ENCODE measurements at regions not wholly inside any gene's neighbourhood (a gene's known extent, or its start where the extent isn't known, plus 50 kb on each side); places are given as distances from the start of the nearest gene placed in this dataset.

DNA sequence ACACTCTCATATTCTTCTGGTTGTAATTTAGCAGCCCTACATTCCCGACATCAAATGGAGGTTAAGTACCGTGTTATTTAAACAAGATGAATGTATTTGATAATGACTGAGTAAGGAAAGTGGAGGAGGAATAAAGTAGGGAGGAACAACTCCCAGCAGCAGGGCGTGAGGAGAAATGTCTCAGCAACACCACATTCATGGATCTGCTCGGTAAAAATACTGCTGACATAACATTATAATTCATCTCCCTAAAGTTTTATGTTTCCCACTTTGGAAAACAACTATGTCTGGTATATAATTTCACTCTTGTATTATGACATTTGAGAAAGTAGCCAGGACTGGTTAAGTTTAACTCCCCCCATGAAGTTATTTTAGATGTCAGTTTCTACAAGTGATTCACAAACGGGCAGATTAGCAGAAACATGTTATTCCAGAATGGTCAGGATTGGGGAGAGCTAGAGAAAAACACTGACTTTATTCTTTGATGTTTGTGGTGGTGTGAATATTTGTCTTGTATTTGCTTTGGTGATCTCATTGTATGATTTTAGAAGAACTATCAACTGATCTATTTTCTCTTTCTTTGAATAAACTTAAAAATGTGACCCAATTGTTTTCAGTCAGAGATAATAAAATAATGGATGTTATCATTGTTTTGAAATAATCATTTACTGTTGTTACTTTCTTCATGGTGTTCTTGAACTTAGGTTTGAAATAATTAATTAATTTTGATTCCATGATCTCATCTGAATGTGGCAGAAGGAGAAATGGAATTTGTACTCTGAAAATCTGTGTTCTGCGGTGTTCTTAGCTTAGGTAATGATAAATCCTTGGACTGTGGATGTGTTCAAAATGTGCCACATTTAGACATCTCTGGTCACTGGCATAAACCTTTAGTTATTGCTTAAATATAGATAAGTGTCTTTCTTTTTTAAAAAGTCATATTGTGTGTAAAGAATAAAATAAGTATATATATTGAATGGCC, 303.6 kb upstream of the ZNF608 start:
- in situ Hi-C loops (cut with MboI; ENCODE audit: low sequenced_read_pairs), result no loop called here
- no peaks in the 10 kb centered on the region for H3K27me3 ChIP-seq (ENCODE audit: low read depth)
- H3K9me3 ChIP-seq, result no peaks in the 10 kb centered on the region
- no peaks in the 10 kb centered on the region for H3K36me3 ChIP-seq (replicated peaks)
- no peak for DNase-seq (ENCODE audit: low spot score in 2 of 2)
- H3K4me1 ChIP-seq, result peaks cover 4% of the 10 kb centered on the region
- H3K4me3 ChIP-seq, result no peak overlapping the region

DNA sequence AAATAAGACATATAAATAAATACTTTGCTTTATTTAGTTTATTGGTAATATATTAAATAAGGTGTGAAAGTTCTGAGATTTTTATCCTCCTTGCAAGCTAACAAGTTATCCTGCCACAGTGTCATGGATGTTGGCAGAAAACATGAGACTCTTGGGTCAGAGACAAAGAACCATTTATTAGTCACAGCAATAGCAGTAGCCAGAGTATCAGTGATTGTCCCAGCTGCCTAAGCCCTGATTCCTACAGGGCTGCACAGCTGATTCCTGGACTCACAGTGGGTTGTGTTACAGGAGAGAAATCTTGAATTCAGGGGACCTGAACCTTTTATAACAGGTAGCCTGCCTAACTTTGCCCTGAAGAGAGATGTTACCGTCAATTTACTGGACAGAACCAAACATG, 304.5 kb upstream of the ZNF608 start:
- in situ Hi-C loops (cut with MboI; ENCODE audit: low sequenced_read_pairs), result no loop called here
- no peaks in the 10 kb centered on the region for H3K9me3 ChIP-seq
- H3K36me3 ChIP-seq (replicated peaks), result no peaks in the 10 kb centered on the region

DNA sequence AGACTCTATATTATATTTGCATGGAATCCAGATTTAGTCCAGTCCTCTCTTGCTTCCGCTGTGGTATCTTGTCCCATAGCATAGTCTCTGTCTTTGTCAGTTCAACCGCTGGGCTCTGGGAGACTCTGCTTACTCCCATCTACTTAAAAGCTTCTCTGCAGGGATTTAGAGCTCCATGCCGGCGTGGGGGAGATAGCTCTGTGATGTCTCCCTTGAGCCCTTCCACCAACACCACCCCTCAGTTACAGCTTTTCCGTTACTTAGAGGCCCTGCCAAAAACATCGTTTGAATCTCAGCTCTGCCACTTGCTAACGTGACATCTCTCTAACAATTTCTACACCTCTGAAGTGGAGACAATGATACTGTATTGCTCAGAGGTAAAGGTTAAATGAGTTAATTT, 306.1 kb upstream of the ZNF608 start:
- no peaks in the 10 kb centered on the region for H3K27me3 ChIP-seq (ENCODE audit: low read depth)
- no peak overlapping the region for H3K4me3 ChIP-seq
- H3K36me3 ChIP-seq (replicated peaks), result no peaks in the 10 kb centered on the region
- in situ Hi-C loops (cut with MboI; ENCODE audit: low sequenced_read_pairs), result no loop called here
- peaks cover 12% of the 10 kb centered on the region for H3K4me1 ChIP-seq
- no peaks in the 10 kb centered on the region for H3K9me3 ChIP-seq
- no peak for DNase-seq (ENCODE audit: low spot score in 2 of 2)

More for the DNA sequence above, 304.5 kb upstream of the ZNF608 start:
- no peaks in the 10 kb centered on the region; the same call in 1 of the 2 replicates for H3K4me1 ChIP-seq
- DNase-seq (ENCODE audit: low spot score in 2 of 2), result no peak
- no peak overlapping the region for H3K4me3 ChIP-seq
- no peaks in the 10 kb centered on the region for H3K27me3 ChIP-seq (ENCODE audit: low read depth)

DNA sequence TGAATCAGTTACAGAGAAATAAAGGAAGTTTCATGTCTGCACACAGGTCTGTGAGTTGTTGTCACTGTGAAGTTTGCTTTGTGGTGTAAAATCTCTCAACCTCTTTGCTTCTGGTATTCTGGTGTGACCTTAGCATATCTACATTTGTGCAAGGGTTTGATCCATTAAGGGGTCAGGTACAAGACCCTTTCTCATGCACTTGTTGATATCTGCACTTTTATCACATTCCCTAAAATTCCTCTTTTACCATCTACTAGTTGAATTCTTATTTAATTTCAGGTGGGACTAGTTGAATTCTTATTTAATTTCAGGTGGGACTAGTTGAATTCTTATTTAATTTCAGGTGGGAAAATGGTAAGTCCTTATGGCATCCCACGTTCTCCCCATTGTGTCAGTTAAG, 306.7 kb upstream of the ZNF608 start:
- DNase-seq (ENCODE audit: low spot score in 2 of 2), result no peak
- in situ Hi-C loops (cut with MboI; ENCODE audit: low sequenced_read_pairs), result no loop called here
- Histone ChIP-seq H3K36me3 (replicated peaks) (no peaks in the 10 kb centered on the region), H3K4me1 (peaks cover 18% of the 10 kb centered on the region), H3K4me3 (no peak overlapping the region), H3K9me3 (no peaks in the 10 kb centered on the region), H3K27me3 (ENCODE audit: low read depth) (no peaks in the 10 kb centered on the region)

DNA sequence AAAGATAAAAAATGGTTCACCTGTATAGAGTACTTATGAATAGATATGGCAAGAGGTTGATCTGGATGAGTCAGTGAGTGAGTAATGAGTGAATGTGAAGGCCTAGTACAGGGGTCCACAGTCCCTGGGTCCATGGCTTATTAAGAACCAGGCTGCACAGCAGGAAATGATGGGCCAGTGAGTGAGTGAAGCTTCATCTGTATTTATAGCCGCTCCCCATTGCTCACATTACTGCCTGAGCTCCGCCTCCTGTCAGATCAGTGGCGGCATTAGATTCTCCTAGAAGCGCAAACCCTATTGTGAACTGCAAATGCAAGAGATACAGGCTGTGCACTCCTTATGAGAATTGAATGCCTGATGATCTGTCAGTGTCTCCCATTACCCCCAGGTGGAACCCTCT, 307.7 kb upstream of the ZNF608 start:
- Histone ChIP-seq H3K9me3 (no peaks in the 10 kb centered on the region), H3K27me3 (ENCODE audit: low read depth) (no peaks in the 10 kb centered on the region), H3K4me3 (no peak overlapping the region), H3K36me3 (replicated peaks) (no peaks in the 10 kb centered on the region), H3K4me1 (peaks cover 27% of the 10 kb centered on the region)
- no peak for DNase-seq (ENCODE audit: low spot score in 2 of 2)
- in situ Hi-C loops (cut with MboI; ENCODE audit: low sequenced_read_pairs), result no loop called here

DNA sequence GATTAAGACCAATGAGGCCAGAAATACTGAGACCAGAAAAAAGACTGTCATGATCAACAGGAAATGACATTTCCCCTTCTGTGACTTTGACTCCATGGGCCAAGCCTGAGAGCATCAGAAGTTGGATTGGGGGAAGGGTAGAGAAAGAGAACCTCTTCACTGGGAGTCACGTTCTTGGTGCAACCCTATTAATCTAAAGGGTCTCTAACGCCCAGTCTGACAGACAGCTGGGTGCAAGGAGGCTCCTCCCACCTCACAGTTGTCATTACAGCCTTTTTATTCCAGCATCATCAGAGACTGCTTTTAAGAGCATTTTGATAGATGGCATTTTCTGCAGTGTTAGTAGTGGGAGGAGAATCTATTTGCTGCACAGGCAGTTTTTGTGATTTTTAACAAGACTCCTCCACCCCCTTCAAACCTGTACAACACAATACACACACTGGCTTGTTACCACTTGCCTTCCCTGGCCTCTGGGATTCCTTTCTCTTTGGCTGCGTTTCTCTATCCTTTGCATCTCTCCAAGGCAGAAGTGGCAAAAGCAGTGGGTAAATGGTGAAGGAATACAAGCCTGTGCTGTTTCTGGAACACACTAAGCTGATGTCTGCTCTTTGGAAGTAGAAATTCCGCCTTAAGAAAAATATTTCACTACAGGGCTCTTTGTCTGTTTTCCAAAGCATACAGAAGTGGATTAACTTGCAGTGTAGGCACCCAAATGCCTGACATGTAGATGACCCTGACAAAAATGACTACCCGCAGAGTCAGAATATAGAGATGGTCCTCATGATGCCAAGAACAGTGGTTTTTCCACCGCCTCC, 310.4 kb upstream of the ZNF608 start:
- Histone ChIP-seq H3K4me3 (no peak overlapping the region), H3K36me3 (replicated peaks) (no peaks in the 10 kb centered on the region), H3K4me1 (peaks cover 37% of the 10 kb centered on the region), H3K27me3 (ENCODE audit: low read depth) (no peaks in the 10 kb centered on the region), H3K9me3 (no peaks in the 10 kb centered on the region)
- peak; percentile 17 to 33 for DNase-seq (ENCODE audit: low spot score in 2 of 2)
- in situ Hi-C loops (cut with MboI; ENCODE audit: low sequenced_read_pairs), result no loop called here

DNA sequence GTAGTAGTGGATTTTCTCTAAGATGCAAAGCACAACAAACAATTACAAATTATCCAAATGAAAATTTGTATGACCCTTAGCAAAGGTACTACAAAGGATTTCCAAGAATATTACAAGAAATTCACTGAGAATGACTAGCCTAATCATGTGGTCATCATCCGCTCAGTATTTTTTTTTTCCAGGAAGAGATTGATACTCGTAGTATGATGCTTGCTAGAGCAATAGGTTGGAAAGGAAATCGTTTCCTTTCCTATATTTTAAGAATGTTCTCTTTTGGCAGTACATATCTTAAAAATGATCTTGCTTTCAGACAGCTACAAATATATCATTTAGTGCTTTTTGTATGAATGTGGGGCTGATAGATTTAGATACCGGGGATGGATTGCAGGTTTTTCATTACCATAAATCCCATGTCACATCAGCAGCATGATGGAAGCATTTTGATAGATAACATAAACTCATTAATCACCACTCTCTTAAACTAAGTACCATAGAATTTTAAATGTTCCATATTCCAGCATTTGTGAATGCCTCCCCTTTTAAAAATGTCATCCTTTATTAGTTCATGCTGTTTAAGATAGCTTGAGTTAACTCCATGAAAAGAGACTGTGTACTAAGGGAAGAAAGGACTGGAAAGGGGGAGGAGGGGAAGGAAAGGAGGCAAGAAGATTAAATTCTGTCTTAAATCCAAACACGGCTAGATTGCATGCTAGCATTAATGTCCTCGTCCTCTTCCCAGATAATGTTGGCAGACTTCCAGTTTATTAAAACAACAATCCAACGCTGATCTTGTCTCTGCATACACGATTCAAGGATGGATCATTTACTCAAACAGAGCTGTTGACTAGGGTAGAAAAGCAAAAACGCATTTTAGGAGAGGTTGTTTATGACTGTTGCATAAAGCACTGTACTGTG, 311.7 kb upstream of the ZNF608 start:
- Histone ChIP-seq H3K9me3 (no peaks in the 10 kb centered on the region), H3K36me3 (replicated peaks) (no peaks in the 10 kb centered on the region), H3K4me3 (no peak overlapping the region), H3K4me1 (peaks cover 37% of the 10 kb centered on the region), H3K27me3 (ENCODE audit: low read depth) (no peaks in the 10 kb centered on the region)
- DNase-seq (ENCODE audit: low spot score in 2 of 2), result peak in 1 of 2 experiments; percentile 39
- in situ Hi-C loops (cut with MboI; ENCODE audit: low sequenced_read_pairs), result no loop called here

DNA sequence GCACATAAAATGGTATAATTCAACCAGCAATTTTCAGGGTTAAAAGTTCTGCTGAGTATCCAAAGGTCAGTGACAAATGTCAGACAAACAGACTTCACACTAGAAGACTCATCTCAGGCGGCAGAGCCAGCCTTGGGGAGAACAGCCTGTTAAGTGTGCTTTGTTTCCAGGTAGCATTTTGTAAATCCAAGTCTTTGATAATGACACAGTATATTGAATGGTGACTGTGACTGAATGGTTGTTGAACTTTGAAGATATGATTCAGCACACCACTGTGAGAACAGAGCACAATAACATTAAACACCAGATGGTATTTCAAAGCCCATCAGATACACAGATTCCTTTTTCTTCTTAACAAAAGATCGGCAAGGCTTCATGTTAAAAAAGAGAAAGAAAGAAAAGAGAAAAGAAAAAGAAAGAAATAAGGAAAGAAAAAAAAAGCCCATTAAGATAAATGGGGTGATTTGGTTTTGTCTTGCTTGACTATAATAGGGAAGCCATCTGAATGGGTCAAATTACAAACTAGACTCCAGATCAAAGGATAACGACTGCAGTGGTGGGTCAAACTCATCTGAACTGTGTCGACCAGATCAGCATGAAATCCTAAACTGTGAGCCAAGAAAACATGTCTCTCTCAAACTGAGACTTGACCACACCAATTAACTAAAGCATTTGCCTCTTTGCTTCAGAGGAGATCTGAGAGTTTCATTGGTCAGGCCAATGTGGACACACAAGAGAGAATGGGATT, 313.0 kb upstream of the ZNF608 start:
- Histone ChIP-seq H3K9me3 (no peaks in the 10 kb centered on the region), H3K4me3 (no peak overlapping the region), H3K36me3 (replicated peaks) (no peaks in the 10 kb centered on the region), H3K27me3 (ENCODE audit: low read depth) (no peaks in the 10 kb centered on the region), H3K4me1 (peaks cover 39% of the 10 kb centered on the region)
- in situ Hi-C loops (cut with MboI; ENCODE audit: low sequenced_read_pairs), result no loop called here
- DNase-seq (ENCODE audit: low spot score in 2 of 2), result peak; percentile 34 to 60

DNA sequence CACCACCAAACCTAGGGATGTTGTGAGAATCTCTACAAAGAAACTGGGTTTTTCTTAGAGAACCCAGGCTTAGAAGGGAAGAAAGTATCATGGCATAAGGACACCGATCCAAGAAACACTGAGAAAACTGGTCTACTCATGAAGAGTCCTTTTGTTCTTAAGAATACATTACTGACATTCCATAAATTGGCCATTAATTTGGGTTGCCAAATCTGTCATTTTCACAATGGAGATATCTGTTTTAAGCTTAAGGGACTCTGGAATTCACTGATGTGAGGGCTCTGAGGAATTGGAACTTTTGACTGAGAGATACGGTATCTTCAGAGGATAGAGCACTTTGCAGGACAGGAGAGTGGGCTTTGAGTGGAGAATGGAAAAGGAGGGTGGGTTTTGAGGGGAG, 315.3 kb upstream of the ZNF608 start:
- H3K27me3 ChIP-seq (ENCODE audit: low read depth), result no peaks in the 10 kb centered on the region
- in situ Hi-C loops (cut with MboI; ENCODE audit: low sequenced_read_pairs), result no loop called here
- H3K9me3 ChIP-seq, result no peaks in the 10 kb centered on the region
- no peak for DNase-seq (ENCODE audit: low spot score in 2 of 2)
- no peaks in the 10 kb centered on the region for H3K36me3 ChIP-seq (replicated peaks)
- peaks cover 45% of the 10 kb centered on the region for H3K4me1 ChIP-seq
- H3K4me3 ChIP-seq, result no peak overlapping the region

DNA sequence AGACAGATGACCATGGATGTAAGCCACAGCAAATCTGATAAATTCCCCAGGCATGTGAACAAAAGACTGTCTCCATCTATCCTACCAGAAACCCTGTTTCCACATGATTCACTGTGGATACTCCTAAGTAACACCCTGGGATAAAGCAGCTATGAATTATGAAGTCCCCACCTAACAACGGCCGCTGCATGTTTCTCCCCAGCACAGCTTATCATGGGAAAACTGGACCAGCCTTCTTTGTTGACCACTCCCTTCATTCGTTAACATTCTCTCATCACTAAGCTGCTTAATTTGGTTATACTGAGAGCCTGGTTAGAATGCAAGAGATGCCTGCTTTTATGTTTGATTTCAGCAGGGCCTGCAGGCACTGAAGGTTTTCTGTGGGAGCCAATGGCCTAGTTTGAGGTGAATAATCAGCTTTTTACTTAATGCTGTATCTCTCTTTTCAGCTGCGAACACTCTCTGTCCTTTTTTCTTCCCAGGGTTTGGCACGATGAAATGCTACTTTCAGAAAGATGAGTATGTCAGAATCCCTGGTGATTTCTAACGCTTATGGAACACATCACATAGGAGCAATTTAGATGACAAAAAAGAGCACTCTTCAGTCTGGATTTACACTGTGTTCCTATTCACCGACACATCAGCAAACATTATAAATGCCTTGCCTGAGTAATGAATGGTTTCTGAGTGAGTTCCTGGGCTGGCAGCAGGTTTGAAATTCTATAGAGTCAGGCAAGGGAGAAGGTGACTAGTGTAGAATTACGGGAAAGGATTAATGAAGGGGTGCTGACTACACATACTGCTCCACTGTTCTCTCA, 318.4 kb upstream of the ZNF608 start:
- H3K4me1 ChIP-seq, result peaks cover 15% of the 10 kb centered on the region
- DNase-seq (ENCODE audit: low spot score in 2 of 2), result peak; percentile 13 to 47
- no peaks in the 10 kb centered on the region for H3K9me3 ChIP-seq
- H3K27me3 ChIP-seq (ENCODE audit: low read depth), result no peaks in the 10 kb centered on the region
- no peaks in the 10 kb centered on the region for H3K36me3 ChIP-seq (replicated peaks)
- in situ Hi-C loops (cut with MboI; ENCODE audit: low sequenced_read_pairs), result no loop called here
- H3K4me3 ChIP-seq, result no peak overlapping the region

DNA sequence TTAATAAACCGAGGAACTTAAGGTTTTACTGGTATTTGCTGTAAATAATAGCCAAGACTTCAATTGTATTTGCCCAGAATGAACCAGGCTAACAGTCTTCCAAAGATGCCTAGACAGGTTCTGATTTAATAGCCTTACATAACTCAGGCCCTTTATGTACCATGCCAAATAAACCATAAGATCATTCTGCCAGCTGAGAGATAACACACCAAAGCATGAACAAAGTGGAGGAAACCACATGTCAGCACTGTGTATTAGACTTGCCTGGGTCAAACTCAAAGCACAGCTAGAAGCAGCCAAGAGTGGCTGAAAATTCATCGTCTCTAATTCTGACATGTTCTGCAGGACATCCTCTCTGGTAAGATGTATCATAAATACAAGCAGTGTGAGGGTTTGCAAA, 319.3 kb upstream of the ZNF608 start:
- in situ Hi-C loops (cut with MboI; ENCODE audit: low sequenced_read_pairs), result no loop called here
- no peak for DNase-seq (ENCODE audit: low spot score in 2 of 2)
- Histone ChIP-seq H3K36me3 (replicated peaks) (no peaks in the 10 kb centered on the region), H3K27me3 (ENCODE audit: low read depth) (no peaks in the 10 kb centered on the region), H3K4me3 (no peak overlapping the region), H3K9me3 (no peaks in the 10 kb centered on the region), H3K4me1 (peaks cover 13% of the 10 kb centered on the region)

DNA sequence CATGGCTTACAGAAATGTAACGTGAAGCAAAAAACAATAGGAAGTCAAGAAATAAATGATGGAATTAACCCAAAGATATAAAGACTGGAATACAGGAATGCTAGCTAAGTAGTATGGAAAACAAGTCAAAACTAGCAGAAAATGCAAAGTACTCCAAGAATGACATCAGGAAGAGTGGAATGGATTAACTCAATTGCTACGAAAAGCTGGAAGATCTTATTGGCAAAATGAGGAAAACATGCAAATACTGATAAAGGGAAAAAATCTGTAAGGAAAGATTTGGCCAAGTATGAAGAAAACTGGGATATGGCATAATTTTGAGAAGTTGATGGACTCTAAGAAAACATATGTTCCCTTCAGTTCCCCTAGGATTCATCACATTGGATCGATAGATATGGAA, 324.5 kb upstream of the ZNF608 start:
- Histone ChIP-seq H3K4me3 (no peak overlapping the region), H3K4me1 (no peaks in the 10 kb centered on the region), H3K36me3 (replicated peaks) (no peaks in the 10 kb centered on the region), H3K9me3 (0 out of 2 replicates have a peak, but pooled peaks cover 3% of the 10 kb centered on the region), H3K27me3 (ENCODE audit: low read depth) (no peaks in the 10 kb centered on the region)
- DNase-seq (ENCODE audit: low spot score in 2 of 2), result no peak
- in situ Hi-C loops (cut with MboI; ENCODE audit: low sequenced_read_pairs), result no loop called here

Measured in HAP-1 (cell line).